ENCODE measurements at regions not wholly inside any gene's neighbourhood (a gene's known extent, or its start where the extent isn't known, plus 50 kb on each side); places are given as distances from the start of the nearest gene placed in this dataset.

GRCh38 chr10:62582804-62583208 lies 208.6 kb downstream of the ZNF365 start:
- H3K9ac ChIP-seq (ENCODE audit: low read length) = no peak overlapping the region

GRCh38 chr10:62583876-62584615 lies 209.9 kb downstream of the ZNF365 start:
- Histone ChIP-seq H3K27ac (ENCODE audit: low read length) (no peak overlapping the region), H2AFZ (ENCODE audit: low read depth, low read length) (no peak overlapping the region)

More at GRCh38 chr10:62582804-62583208, 208.6 kb downstream of the ZNF365 start:
- H3K4me3 ChIP-seq (ENCODE audit: low read length) = no peak overlapping the region
- no peak overlapping the region for H3K4me2 ChIP-seq (ENCODE audit: low read length)
- no peaks in the 10 kb centered on the region for H3K79me2 ChIP-seq (ENCODE audit: low read length)
- H4K20me1 ChIP-seq (ENCODE audit: insufficient read depth, low read length) = no peaks in the 10 kb centered on the region
- H2AFZ ChIP-seq (ENCODE audit: low read depth, low read length) = no peak overlapping the region
- no peaks in the 10 kb centered on the region for H3K36me3 ChIP-seq (replicated peaks; ENCODE audit: low read depth, low read length)
- no peaks in the 10 kb centered on the region for H3K9me3 ChIP-seq (ENCODE audit: insufficient read depth, low read length)
- H3K27ac ChIP-seq (ENCODE audit: low read length) = no peak overlapping the region
- H3K4me1 ChIP-seq (ENCODE audit: low read length) = peaks cover 3% of the 10 kb centered on the region; the same call in 1 of the 2 replicates
- TF ChIP-seq CTCF (IDR thresholded peaks at IDR 0.05; ENCODE audit: low read depth, low read length) (no peak), EZH2phosphoT487 (IDR thresholded peaks at IDR 0.05; ENCODE audit: low read depth) (no peak)
- no peaks in the 10 kb centered on the region for H3K27me3 ChIP-seq (ENCODE audit: low read depth, low read length)

GRCh38 chr10:62584731-62585130 lies 210.6 kb downstream of the ZNF365 start:
- H3K36me3 ChIP-seq (replicated peaks; ENCODE audit: low read depth, low read length) = no peaks in the 10 kb centered on the region
- peaks cover 3% of the 10 kb centered on the region; the same call in 1 of the 2 replicates for H3K4me1 ChIP-seq (ENCODE audit: low read length)
- no peak overlapping the region for H3K4me3 ChIP-seq (ENCODE audit: low read length)
- TF ChIP-seq EZH2phosphoT487 (IDR thresholded peaks at IDR 0.05; ENCODE audit: low read depth) (no peak), CTCF (IDR thresholded peaks at IDR 0.05; ENCODE audit: low read depth, low read length) (no peak)
- H3K27me3 ChIP-seq (ENCODE audit: low read depth, low read length) = no peaks in the 10 kb centered on the region
- no peak overlapping the region for H3K4me2 ChIP-seq (ENCODE audit: low read length)
- H3K79me2 ChIP-seq (ENCODE audit: low read length) = no peaks in the 10 kb centered on the region
- no peak overlapping the region for H2AFZ ChIP-seq (ENCODE audit: low read depth, low read length)
- H3K9ac ChIP-seq (ENCODE audit: low read length) = no peak overlapping the region
- H3K9me3 ChIP-seq (ENCODE audit: insufficient read depth, low read length) = no peaks in the 10 kb centered on the region
- no peak overlapping the region for H3K27ac ChIP-seq (ENCODE audit: low read length)
- no peaks in the 10 kb centered on the region for H4K20me1 ChIP-seq (ENCODE audit: insufficient read depth, low read length)

More at GRCh38 chr10:62583876-62584615, 209.9 kb downstream of the ZNF365 start:
- H3K4me3 ChIP-seq (ENCODE audit: low read length) = no peak overlapping the region
- no peaks in the 10 kb centered on the region for H3K79me2 ChIP-seq (ENCODE audit: low read length)
- no peaks in the 10 kb centered on the region for H4K20me1 ChIP-seq (ENCODE audit: insufficient read depth, low read length)
- H3K36me3 ChIP-seq (replicated peaks; ENCODE audit: low read depth, low read length) = no peaks in the 10 kb centered on the region
- H3K4me2 ChIP-seq (ENCODE audit: low read length) = no peak overlapping the region
- no peaks in the 10 kb centered on the region for H3K9me3 ChIP-seq (ENCODE audit: insufficient read depth, low read length)
- TF ChIP-seq CTCF (IDR thresholded peaks at IDR 0.05; ENCODE audit: low read depth, low read length) (no peak), EZH2phosphoT487 (IDR thresholded peaks at IDR 0.05; ENCODE audit: low read depth) (no peak)
- H3K9ac ChIP-seq (ENCODE audit: low read length) = no peak overlapping the region
- H3K27me3 ChIP-seq (ENCODE audit: low read depth, low read length) = no peaks in the 10 kb centered on the region
- peaks cover 3% of the 10 kb centered on the region; the same call in 1 of the 2 replicates for H3K4me1 ChIP-seq (ENCODE audit: low read length)

GRCh38 chr10:62585211-62585775 lies 211.1 kb downstream of the ZNF365 start:
- H3K27ac ChIP-seq (ENCODE audit: low read length) = no peak overlapping the region
- no peaks in the 10 kb centered on the region for H3K36me3 ChIP-seq (replicated peaks; ENCODE audit: low read depth, low read length)
- no peak overlapping the region for H2AFZ ChIP-seq (ENCODE audit: low read depth, low read length)
- H3K79me2 ChIP-seq (ENCODE audit: low read length) = no peaks in the 10 kb centered on the region
- TF ChIP-seq CTCF (IDR thresholded peaks at IDR 0.05; ENCODE audit: low read depth, low read length) (no peak), EZH2phosphoT487 (IDR thresholded peaks at IDR 0.05; ENCODE audit: low read depth) (no peak)
- H3K4me1 ChIP-seq (ENCODE audit: low read length) = peaks cover 3% of the 10 kb centered on the region; the same call in 1 of the 2 replicates
- no peaks in the 10 kb centered on the region for H4K20me1 ChIP-seq (ENCODE audit: insufficient read depth, low read length)
- no peaks in the 10 kb centered on the region for H3K9me3 ChIP-seq (ENCODE audit: insufficient read depth, low read length)
- no peaks in the 10 kb centered on the region for H3K27me3 ChIP-seq (ENCODE audit: low read depth, low read length)
- no peak overlapping the region for H3K4me3 ChIP-seq (ENCODE audit: low read length)
- no peak overlapping the region for H3K4me2 ChIP-seq (ENCODE audit: low read length)
- H3K9ac ChIP-seq (ENCODE audit: low read length) = no peak overlapping the region
